ENCODE measurements at regions not wholly inside any gene's neighbourhood (a gene's known extent, or its start where the extent isn't known, plus 50 kb on each side); places are given as distances from the start of the nearest gene placed in this dataset.
"Not testable (repeated sequence)": the region's sequence is repeated elsewhere in the genome, so short reads cannot be mapped to it uniquely, and the experiment has no call there.

DNA sequence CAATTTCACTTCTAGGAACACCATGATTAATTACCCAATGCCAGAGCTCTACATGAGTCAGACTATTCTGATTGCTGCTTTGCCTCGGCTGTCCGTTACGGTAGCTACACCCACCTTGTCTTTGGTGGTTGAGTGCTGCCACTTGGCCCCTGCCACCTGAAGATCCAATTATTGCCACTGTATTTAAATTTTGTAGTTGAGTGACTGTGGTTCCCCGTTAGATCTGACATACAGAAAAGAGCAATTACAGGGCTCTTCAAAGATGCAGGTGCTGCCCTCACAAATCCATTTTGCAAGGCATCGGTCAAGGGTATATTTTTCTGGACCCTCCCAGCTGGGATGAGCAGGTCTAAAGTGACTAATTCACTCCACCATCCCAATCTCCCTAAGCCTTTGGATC is 383.5 kb upstream of the RUNX1 start:
- POLR2A ChIA-PET; H3K9me3 ChIP-seq (ENCODE audit: control insufficient read depth, insufficient read depth, low read depth, low read length); H3K27ac ChIP-seq (ENCODE audit: extremely low read depth, low read depth, low read length); H3K4me1 ChIP-seq (ENCODE audit: control insufficient read depth, insufficient read depth, low read length); H3K36me3 ChIP-seq (ENCODE audit: control insufficient read depth in 2 of 2, insufficient read depth in 1 of 2, low read length in 2 of 2); H3K4me3 ChIP-seq (ENCODE audit: low read depth, low read length); CTCF ChIA-PET: not testable (repeated sequence)
- peak; percentile 93 for TF ChIP-seq ZNF302 (tag by site-specific recombination; IDR thresholded peaks at IDR 0.05; ENCODE audit: low read depth)

DNA sequence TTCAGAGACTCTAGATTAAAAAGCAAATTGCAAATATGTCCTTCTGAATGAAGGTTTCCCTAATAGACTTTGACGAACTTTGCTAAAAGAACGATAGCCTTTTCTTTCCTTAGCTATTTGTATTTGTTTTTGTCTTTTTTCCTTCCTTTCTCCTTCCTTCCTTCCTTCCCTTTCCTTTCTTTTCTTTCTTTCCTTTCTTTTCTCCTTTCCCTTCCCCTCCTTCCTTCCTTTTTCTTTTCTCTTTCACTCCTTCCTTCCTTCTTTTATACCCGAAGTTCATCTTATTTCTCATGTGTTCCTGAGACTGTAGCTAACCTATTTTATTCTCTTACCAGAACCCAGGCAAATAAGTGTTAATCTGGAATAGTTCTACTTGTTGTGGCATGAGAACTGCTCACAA is 381.2 kb upstream of the RUNX1 start:
- ChIA-PET POLR2A (no interaction called here), CTCF (interaction anchor here (0.6 to 0.7 kb wide), 2 partner anchors 30 to 627 kb away, joined by 3 to 5 read pairs; no protein-coding TSS in a partner anchor)
- H3K4me3 ChIP-seq (ENCODE audit: low read depth, low read length), result no peak overlapping the region
- H3K4me1 ChIP-seq (ENCODE audit: control insufficient read depth, insufficient read depth, low read length), result no peaks in the 10 kb centered on the region
- no peaks in the 10 kb centered on the region for H3K36me3 ChIP-seq (ENCODE audit: control insufficient read depth in 2 of 2, insufficient read depth in 1 of 2, low read length in 2 of 2)
- H3K27ac ChIP-seq (ENCODE audit: extremely low read depth, low read depth, low read length), result no peak overlapping the region
- H3K9me3 ChIP-seq (ENCODE audit: control insufficient read depth, insufficient read depth, low read depth, low read length), result no peaks in the 10 kb centered on the region
- TF ChIP-seq PRDM1 (tag by site-specific recombination; IDR thresholded peaks at IDR 0.05), result peak; percentile 66; the same call in 1 of the 2 replicates
- TF ChIP-seq ZNF169 (tag by site-specific recombination; IDR thresholded peaks at IDR 0.05), result no peak
- TF ChIP-seq ZNF426 (tag by site-specific recombination; IDR thresholded peaks at IDR 0.05), result no peak
- no peak for TF ChIP-seq TCF7L2 (IDR thresholded peaks at IDR 0.05; ENCODE audit: borderline replicate concordance, low read depth, low read length)
- TF ChIP-seq ZNF747 (tag by site-specific recombination; IDR thresholded peaks at IDR 0.05), result no peak
- TF ChIP-seq ZFP41 (tag by site-specific recombination; IDR thresholded peaks at IDR 0.05; ENCODE audit: borderline replicate concordance), result no peak
- TF ChIP-seq ZNF366 (tag by site-specific recombination; conservative IDR thresholded peaks at IDR 0.05), result peak; percentile 34
- TF ChIP-seq, protein P1, sequence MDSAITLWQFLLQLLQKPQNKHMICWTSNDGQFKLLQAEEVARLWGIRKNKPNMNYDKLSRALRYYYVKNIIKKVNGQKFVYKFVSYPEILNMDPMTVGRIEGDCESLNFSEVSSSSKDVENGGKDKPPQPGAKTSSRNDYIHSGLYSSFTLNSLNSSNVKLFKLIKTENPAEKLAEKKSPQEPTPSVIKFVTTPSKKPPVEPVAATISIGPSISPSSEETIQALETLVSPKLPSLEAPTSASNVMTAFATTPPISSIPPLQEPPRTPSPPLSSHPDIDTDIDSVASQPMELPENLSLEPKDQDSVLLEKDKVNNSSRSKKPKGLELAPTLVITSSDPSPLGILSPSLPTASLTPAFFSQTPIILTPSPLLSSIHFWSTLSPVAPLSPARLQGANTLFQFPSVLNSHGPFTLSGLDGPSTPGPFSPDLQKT (IDR thresholded peaks at IDR 0.05; ENCODE audit: borderline replicate concordance, low read depth, low read length), result no peak
- TF ChIP-seq OVOL3 (tag by site-specific recombination; IDR thresholded peaks at IDR 0.05), result no peak
- TF ChIP-seq ZEB2 (tag by site-specific recombination; IDR thresholded peaks at IDR 0.05), result no peak
- TF ChIP-seq SP2 (tag by site-specific recombination; IDR thresholded peaks at IDR 0.05), result no peak
- TF ChIP-seq, protein P2, sequence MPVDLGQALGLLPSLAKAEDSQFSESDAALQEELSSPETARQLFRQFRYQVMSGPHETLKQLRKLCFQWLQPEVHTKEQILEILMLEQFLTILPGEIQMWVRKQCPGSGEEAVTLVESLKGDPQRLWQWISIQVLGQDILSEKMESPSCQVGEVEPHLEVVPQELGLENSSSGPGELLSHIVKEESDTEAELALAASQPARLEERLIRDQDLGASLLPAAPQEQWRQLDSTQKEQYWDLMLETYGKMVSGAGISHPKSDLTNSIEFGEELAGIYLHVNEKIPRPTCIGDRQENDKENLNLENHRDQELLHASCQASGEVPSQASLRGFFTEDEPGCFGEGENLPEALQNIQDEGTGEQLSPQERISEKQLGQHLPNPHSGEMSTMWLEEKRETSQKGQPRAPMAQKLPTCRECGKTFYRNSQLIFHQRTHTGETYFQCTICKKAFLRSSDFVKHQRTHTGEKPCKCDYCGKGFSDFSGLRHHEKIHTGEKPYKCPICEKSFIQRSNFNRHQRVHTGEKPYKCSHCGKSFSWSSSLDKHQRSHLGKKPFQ (tag by site-specific recombination; IDR thresholded peaks at IDR 0.05), result no peak

DNA sequence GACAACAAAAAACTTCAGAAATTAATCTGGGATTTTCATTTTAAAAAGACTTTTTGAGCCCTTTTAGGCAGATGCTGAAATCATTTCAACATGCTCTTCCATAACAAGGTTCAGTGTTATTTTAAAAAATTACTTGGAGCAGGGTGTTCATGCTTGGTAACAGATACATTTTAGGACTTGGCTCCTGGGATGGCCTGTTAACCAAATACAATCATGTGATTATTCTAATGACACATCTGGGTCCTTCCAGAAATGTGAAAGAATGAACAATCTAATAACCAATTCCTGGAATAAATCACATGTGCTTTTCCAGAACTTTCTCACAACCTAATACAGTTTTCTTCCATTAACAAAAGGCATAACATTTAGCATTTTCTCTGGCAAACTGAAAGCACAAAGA is 379.8 kb upstream of the RUNX1 start:
- Histone ChIP-seq H3K9me3 (ENCODE audit: control insufficient read depth, insufficient read depth, low read depth, low read length) (no peaks in the 10 kb centered on the region), H3K27ac (ENCODE audit: extremely low read depth, low read depth, low read length) (no peak overlapping the region), H3K4me1 (ENCODE audit: control insufficient read depth, insufficient read depth, low read length) (no peaks in the 10 kb centered on the region), H3K36me3 (ENCODE audit: control insufficient read depth in 2 of 2, insufficient read depth in 1 of 2, low read length in 2 of 2) (no peaks in the 10 kb centered on the region), H3K4me3 (ENCODE audit: low read depth, low read length) (no peak overlapping the region)
- ChIA-PET CTCF (no interaction called here), POLR2A (no interaction called here)
- TF ChIP-seq ZNF175 (tag by site-specific recombination; IDR thresholded peaks at IDR 0.05) (no peak), ZNF248 (tag by site-specific recombination; IDR thresholded peaks at IDR 0.05) (no peak), ZNF2 (tag by site-specific recombination; IDR thresholded peaks at IDR 0.05) (no peak), ZNF654 (tag by site-specific recombination; IDR thresholded peaks at IDR 0.05; ENCODE audit: low read depth) (no peak), ZNF112 (tag by site-specific recombination; IDR thresholded peaks at IDR 0.05) (no peak), ZNF660 (tag by site-specific recombination; IDR thresholded peaks at IDR 0.05) (no peak), ZNF133 (tag by site-specific recombination; IDR thresholded peaks at IDR 0.05) (no peak), ZNF223 (tag by site-specific recombination; IDR thresholded peaks at IDR 0.05) (no peak), ZNF747 (tag by site-specific recombination; IDR thresholded peaks at IDR 0.05) (no peak), ZBTB1 (tag by site-specific recombination; IDR thresholded peaks at IDR 0.05) (no peak), ZNF292 (tag by site-specific recombination; IDR thresholded peaks at IDR 0.05; ENCODE audit: borderline replicate concordance, low read depth) (no peak), YY1 (tag by site-specific recombination; IDR thresholded peaks at IDR 0.05) (no peak)
- TF ChIP-seq, protein P3, sequence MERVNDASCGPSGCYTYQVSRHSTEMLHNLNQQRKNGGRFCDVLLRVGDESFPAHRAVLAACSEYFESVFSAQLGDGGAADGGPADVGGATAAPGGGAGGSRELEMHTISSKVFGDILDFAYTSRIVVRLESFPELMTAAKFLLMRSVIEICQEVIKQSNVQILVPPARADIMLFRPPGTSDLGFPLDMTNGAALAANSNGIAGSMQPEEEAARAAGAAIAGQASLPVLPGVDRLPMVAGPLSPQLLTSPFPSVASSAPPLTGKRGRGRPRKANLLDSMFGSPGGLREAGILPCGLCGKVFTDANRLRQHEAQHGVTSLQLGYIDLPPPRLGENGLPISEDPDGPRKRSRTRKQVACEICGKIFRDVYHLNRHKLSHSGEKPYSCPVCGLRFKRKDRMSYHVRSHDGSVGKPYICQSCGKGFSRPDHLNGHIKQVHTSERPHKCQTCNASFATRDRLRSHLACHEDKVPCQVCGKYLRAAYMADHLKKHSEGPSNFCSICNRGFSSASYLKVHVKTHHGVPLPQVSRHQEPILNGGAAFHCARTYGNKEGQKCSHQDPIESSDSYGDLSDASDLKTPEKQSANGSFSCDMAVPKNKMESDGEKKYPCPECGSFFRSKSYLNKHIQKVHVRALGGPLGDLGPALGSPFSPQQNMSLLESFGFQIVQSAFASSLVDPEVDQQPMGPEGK (tag by site-specific recombination; IDR thresholded peaks at IDR 0.05), result no peak

Measured in HEK293 (cell line).